RWPE2 (cell line): ENCODE measurements at regions not wholly inside any gene's neighbourhood (a gene's known extent, or its start where the extent isn't known, plus 50 kb on each side); places are given as distances from the start of the nearest gene placed in this dataset.
"Not testable (repeated sequence)": the region's sequence is repeated elsewhere in the genome, so short reads cannot be mapped to it uniquely, and the experiment has no call there.

ENCODE experiments used
- ATAC-seq: fragments of 200-7000 bp; cut with Tn5 transposase; 3 replicates; pipeline ENCODE4 v1.9.1; 2021; ENCODE audit warnings: low read depth
- DNase-seq: peaks from one replicate; pipeline ENCODE4 v3.0.0-alpha.2; 2020; ENCODE audit warnings: low spot score
- H3K27ac ChIP-seq: fragments of 450-650 bp; 2 replicates; pipeline ENCODE4 v1.5.1; 2017; ENCODE audit warnings: mild to moderate bottlenecking; ENCODE audit not compliant: poor library complexity, severe bottlenecking
- H3K27me3 ChIP-seq: fragments of 250-450 bp; sonication (Bioruptor Pico); 2 replicates; pipeline ENCODE4 v1.5.1; 2021; ENCODE audit warnings: mild to moderate bottlenecking, moderate library complexity; ENCODE audit not compliant: insufficient read depth, poor library complexity, severe bottlenecking
- H3K36me3 ChIP-seq: fragments of 250-450 bp; sonication (Bioruptor Pico); 2 replicates; pipeline ENCODE4 v1.5.1; 2020; ENCODE audit warnings: low read depth, mild to moderate bottlenecking, moderate library complexity
- H3K4me1 ChIP-seq: fragments of 250-450 bp; sonication (Bioruptor Pico); 2 replicates; pipeline ENCODE4 v1.5.1; 2021; ENCODE audit warnings: mild to moderate bottlenecking, moderate library complexity; ENCODE audit not compliant: insufficient read depth, poor library complexity, severe bottlenecking
- H3K4me3 ChIP-seq: fragments of 250-450 bp; sonication (Bioruptor Pico); 2 replicates; pipeline ENCODE4 v1.5.1; 2021; ENCODE audit warnings: mild to moderate bottlenecking, moderate library complexity; ENCODE audit not compliant: severe bottlenecking
- H3K9me3 ChIP-seq: fragments of 250-450 bp; sonication (Bioruptor Pico); 2 replicates; pipeline ENCODE4 v1.5.1; 2021; ENCODE audit warnings: mild to moderate bottlenecking, moderate library complexity; ENCODE audit not compliant: severe bottlenecking

DNA sequence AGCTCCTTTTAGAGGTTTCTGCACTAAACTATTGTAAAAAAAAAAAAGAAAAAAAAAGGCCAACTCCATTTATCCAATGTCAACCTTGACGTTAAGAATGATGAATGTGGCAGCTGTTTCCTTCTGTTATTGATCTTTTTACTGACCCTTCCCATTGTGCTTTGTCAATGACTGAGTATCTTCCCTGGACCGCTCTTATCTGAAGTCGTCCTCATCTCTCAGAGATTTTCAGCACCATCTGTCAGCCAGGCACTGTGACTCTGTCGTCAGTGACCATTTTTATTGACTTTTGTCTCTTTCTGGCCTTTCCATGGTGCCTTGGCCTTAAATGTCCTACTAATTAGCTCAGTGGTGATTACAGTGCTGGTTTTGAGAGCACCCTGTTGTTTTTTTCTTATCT lies 1535.7 kb downstream of the SPATA31A7 start:
- H3K27ac ChIP-seq, ATAC-seq, H3K9me3 ChIP-seq, DNase-seq, H3K27me3 ChIP-seq, H3K36me3 ChIP-seq, H3K4me1 ChIP-seq, H3K4me3 ChIP-seq: not testable (repeated sequence)

DNA sequence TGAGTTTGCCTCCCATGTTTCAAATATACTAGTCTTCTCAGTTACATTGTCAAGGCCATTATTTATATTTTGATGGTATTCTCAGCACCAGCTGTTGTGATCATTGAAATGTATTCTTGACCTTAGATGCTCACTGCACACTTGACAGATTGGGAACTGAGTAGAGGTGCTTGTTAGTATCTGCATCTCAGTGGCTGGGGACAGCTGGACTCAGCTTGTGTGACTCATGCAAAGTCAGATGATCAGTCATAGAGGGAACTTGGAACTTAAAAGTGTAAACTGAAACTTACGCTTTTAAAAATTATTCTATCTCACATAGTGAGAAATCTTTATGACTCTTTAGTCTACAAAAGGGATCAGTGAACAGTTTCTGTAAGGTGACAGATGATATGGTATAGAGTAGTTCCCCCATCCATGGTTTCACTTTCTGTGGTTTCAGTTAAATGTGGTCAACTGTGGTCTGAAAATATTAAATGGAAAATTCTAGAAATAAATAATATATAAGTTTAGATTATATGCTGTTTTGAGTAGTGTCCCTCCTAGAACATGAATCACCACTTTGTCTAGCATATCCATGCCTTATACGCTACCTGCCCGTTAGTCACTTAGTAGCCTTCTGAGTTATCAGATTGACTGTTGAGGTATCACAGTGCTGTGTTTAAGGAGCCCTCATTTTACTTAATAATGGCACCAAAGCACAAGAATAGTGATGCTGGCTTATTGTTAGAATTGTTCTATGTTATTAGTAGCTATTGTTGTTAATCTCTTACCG lies 1540.6 kb downstream of the SPATA31A7 start:
- H3K9me3 ChIP-seq, H3K4me3 ChIP-seq, H3K4me1 ChIP-seq, H3K36me3 ChIP-seq, H3K27ac ChIP-seq, DNase-seq, H3K27me3 ChIP-seq: not testable (repeated sequence)
- ATAC-seq, result peak; percentile 40; the same call in 1 of the 3 replicates

DNA sequence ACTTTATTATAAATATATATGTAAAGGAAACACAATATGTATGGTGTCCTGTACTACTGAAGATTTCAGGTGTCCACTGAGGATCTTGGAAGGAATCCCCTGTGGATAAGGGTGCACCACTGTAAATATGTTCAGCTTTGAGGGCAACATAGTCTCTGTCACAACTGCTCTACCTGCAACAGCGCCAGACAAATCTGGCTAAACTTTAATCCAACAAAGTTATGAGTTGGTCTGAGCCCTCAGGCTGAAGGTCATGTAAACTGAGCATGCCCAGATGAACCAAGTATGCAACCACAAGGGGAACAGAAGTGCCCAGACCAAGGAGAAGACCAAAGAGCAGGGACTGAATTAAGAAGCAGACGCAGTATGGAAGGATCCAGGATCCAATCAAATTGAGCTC lies 1541.2 kb downstream of the SPATA31A7 start:
- ATAC-seq, H3K27me3 ChIP-seq, H3K4me1 ChIP-seq, H3K27ac ChIP-seq, H3K36me3 ChIP-seq, H3K4me3 ChIP-seq, H3K9me3 ChIP-seq, DNase-seq: not testable (repeated sequence)

GRCh38 chr9:62737004-62737606 lies 1547.3 kb downstream of the SPATA31A7 start:
- H3K27me3 ChIP-seq, ATAC-seq, H3K4me3 ChIP-seq, H3K4me1 ChIP-seq, H3K36me3 ChIP-seq, H3K9me3 ChIP-seq, H3K27ac ChIP-seq, DNase-seq: not testable (repeated sequence)

DNA sequence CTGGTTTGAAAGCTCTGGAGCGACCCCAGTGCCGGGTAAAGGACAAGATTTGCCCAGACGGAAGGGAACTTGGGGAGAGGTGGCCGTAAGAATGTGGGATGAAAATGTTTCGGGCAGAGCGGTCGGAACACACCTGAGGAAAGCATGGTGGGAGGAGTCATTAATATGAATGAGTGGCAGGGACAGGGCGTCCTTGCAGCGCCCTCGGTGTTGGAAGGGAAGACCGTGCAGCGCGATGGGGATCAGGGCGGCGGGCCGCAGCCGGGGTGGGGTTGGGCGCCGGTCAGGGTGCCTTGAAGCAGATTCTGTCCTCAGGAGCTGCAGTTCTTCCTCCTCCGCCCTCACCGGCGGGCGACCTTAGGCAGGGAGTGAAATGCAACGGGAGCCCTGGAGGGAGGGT lies 1548.1 kb downstream of the SPATA31A7 start:
- DNase-seq, ATAC-seq, H3K27me3 ChIP-seq, H3K36me3 ChIP-seq, H3K27ac ChIP-seq, H3K4me3 ChIP-seq, H3K4me1 ChIP-seq, H3K9me3 ChIP-seq: not testable (repeated sequence)

DNA sequence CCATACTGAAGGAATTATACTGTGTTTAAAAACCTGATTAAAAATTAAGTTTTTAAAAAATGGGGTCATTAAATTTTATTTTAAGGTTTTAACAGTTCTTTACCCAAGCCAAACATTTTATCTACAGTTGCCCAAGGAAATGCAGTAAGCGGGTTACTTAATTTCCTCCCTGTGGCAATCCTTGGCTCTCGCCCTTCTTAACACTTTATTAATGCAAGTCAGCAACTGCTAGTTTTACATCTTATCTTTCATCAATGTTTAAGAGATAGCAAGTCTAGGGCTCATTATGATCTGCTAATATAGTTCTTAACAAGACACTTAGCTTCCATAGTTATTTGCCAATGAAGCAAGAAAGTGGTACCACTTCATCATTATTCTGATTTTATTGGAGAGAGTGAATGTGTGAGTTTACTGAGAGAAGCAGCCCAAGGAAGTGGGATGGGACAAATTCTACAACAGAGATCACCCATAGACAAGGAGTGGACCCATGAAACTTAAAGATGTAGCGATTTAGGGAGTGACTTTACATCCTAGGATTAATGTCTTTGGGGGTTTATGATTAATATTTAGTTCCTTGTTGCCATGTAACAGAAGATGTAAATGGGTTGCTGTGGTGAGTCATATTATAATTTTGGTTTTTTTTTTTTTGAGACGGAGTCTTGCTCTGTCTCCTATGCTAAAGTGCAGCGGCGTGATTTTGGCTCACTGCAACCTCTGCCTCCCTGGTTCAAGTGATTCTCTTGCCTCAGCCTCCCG lies 1556.1 kb downstream of the SPATA31A7 start:
- H3K36me3 ChIP-seq, H3K4me1 ChIP-seq, ATAC-seq, DNase-seq, H3K27ac ChIP-seq, H3K4me3 ChIP-seq, H3K9me3 ChIP-seq, H3K27me3 ChIP-seq: not testable (repeated sequence)
